Mammary epithelial cell (primary cell): ENCODE measurements at regions not wholly inside any gene's neighbourhood (a gene's known extent, or its start where the extent isn't known, plus 50 kb on each side); places are given as distances from the start of the nearest gene placed in this dataset.

Experiments used
- EZH2 ChIP-seq: IDR thresholded peaks from 2 replicates; pipeline ENCODE4 v1.6.1; 2012; ENCODE audit warnings: low read length, inconsistent platforms, borderline replicate concordance
- TF ChIP-seq, protein P1 (sequence below), 2 donors: IDR thresholded peaks in 1 of 2; conservative IDR thresholded peaks in 1 of 2; 2 replicates each; pipeline ENCODE4 v1.5.1; 2011 to 2012; ENCODE audit warnings: inconsistent platforms in 2 of 2, low read length in 2 of 2, mild to moderate bottlenecking in 2 of 2, control low read depth in 1 of 2, low read depth in 1 of 2; ENCODE audit not compliant: insufficient read depth in 1 of 2; ENCODE audit errors: extremely low read depth in 1 of 2

DNA sequence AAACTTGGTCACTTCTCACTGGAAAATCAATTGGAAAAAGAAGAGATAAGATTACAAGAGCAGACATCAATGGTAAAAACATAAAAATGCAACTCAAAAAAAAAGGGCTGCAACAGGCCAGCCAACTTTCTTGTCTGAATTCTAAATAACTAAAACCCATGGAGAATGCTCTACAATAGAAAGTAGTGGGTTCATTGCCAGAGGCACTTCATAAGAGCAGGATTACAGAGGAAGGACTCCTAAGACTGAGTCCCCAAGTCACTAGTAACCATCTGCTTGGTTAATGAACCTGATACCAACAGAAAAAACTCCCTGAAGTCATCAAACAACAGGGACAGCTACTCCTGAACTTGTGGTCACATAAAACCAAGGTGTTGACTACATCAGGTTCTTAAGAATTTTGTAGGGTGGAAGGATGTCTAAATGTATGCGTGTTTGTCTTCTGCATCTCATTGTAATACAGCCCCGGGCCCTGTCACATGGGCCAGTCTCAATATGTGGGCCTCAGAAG lies 148.6 kb downstream of the IMPG2 start:
- TF ChIP-seq, protein P1, sequence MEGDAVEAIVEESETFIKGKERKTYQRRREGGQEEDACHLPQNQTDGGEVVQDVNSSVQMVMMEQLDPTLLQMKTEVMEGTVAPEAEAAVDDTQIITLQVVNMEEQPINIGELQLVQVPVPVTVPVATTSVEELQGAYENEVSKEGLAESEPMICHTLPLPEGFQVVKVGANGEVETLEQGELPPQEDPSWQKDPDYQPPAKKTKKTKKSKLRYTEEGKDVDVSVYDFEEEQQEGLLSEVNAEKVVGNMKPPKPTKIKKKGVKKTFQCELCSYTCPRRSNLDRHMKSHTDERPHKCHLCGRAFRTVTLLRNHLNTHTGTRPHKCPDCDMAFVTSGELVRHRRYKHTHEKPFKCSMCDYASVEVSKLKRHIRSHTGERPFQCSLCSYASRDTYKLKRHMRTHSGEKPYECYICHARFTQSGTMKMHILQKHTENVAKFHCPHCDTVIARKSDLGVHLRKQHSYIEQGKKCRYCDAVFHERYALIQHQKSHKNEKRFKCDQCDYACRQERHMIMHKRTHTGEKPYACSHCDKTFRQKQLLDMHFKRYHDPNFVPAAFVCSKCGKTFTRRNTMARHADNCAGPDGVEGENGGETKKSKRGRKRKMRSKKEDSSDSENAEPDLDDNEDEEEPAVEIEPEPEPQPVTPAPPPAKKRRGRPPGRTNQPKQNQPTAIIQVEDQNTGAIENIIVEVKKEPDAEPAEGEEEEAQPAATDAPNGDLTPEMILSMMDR (conservative IDR thresholded peaks at IDR 0.05 in 1 of 2, IDR thresholded peaks at IDR 0.05 in 1 of 2; ENCODE audit: extremely low read depth in 1 of 2, insufficient read depth in 1 of 2, low read depth in 1 of 2, low read length in 2 of 2): no peak
- TF ChIP-seq EZH2: no peak
